Vagina (tissue), 2 donors: ENCODE measurements at regions not wholly inside any gene's neighbourhood (a gene's known extent, or its start where the extent isn't known, plus 50 kb on each side); places are given as distances from the start of the nearest gene placed in this dataset.

Experiments
- POLR2A ChIP-seq, 2 donors: fragments of 450-650 bp; IDR thresholded peaks; one replicate each; pipeline ENCODE4 v1.6.1; 2017; ENCODE audit warnings: antibody characterized with exemption in 2 of 2, mild to moderate bottlenecking in 2 of 2, moderate library complexity in 2 of 2
- POLR2AphosphoS5 ChIP-seq, 2 donors: sonication (generic); formaldehyde crosslinking; IDR thresholded peaks; one replicate each; pipeline ENCODE4 v1.9.0; 2017; ENCODE audit warnings: antibody characterized with exemption in 2 of 2, mild to moderate bottlenecking in 2 of 2, low read depth in 1 of 2; ENCODE audit not compliant: insufficient read depth in 1 of 2
- TF ChIP-seq, protein P1 (sequence below), 3 experiments: fragments of 450-650 bp in 2 of 3; fragments of 200-600 bp in 1 of 3; sonication (generic) in 1 of 3; IDR thresholded peaks; one replicate each; pipeline ENCODE4 v1.5.1; 2017 to 2019; ENCODE audit warnings: antibody characterized with exemption in 3 of 3, mild to moderate bottlenecking in 2 of 3, moderate library complexity in 2 of 3

DNA sequence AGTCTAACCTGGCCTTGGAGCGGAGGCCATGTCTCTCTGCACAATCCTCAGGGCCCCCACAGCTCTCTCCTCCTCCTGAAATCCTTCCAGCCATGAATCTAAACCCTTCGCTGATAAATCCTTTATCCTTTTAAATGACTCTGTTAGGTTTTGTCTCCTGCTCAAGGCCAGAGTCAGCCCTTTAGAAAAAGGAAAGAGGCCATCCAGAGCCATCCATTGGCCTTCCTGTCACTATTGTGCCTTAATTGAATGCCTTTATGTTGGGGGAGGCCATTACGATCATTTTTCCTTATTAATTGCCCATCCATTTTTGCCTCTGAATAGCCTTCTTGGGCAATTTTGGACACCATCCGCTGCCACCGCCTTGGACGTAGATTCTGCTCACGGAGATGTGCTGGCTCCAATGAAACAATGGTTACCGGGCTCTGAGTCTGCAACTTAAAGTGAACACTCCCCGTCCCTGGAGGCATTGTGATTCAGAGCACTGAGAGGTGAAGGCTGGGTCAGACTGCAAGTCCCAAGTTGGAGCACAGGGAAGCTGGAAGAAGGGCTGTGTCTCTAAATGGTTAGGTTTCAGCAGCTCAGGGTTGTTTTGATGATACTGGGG lies 213.0 kb upstream of the E2F8 start:
- TF ChIP-seq, protein P1, sequence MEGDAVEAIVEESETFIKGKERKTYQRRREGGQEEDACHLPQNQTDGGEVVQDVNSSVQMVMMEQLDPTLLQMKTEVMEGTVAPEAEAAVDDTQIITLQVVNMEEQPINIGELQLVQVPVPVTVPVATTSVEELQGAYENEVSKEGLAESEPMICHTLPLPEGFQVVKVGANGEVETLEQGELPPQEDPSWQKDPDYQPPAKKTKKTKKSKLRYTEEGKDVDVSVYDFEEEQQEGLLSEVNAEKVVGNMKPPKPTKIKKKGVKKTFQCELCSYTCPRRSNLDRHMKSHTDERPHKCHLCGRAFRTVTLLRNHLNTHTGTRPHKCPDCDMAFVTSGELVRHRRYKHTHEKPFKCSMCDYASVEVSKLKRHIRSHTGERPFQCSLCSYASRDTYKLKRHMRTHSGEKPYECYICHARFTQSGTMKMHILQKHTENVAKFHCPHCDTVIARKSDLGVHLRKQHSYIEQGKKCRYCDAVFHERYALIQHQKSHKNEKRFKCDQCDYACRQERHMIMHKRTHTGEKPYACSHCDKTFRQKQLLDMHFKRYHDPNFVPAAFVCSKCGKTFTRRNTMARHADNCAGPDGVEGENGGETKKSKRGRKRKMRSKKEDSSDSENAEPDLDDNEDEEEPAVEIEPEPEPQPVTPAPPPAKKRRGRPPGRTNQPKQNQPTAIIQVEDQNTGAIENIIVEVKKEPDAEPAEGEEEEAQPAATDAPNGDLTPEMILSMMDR (IDR thresholded peaks at IDR 0.05): no peak
- TF ChIP-seq POLR2A (IDR thresholded peaks at IDR 0.05) (no peak), POLR2AphosphoS5 (IDR thresholded peaks at IDR 0.05; ENCODE audit: insufficient read depth in 1 of 2, low read depth in 1 of 2) (no peak)
